CD4-positive, alpha-beta memory T cell (primary cell): ENCODE measurements at regions not wholly inside any gene's neighbourhood (a gene's known extent, or its start where the extent isn't known, plus 50 kb on each side); places are given as distances from the start of the nearest gene placed in this dataset.

Source experiments
- CTCF ChIA-PET: fragments of 350-600 bp; sonication (Branson Sonifier 250); formaldehyde crosslinking; loops from one replicate; lab custom pipeline; 2021; ENCODE audit warnings: inconsistent platforms; ENCODE audit not compliant: partially characterized antibody; lab: Charles Lee
- POLR2A ChIA-PET: fragments of 350-600 bp; sonication (Branson Sonifier 250); formaldehyde crosslinking; loops from one replicate; lab custom pipeline; 2021; ENCODE audit not compliant: partially characterized antibody; lab: Charles Lee
- DNase-seq, 5 donors: peaks; one replicate each; pipeline versions ENCODE4 v3.0.0 to v3.0.0-alpha.2; 2020 to 2022; ENCODE audit warnings: mixed read lengths in 1 of 5
- H3K27ac ChIP-seq: one replicate; pipeline ENCODE4 v1.7.0; 2013; ENCODE audit warnings: low read depth, low read length
- H3K27me3 ChIP-seq: 2 replicates; pipeline ENCODE4 v1.7.0; 2013; ENCODE audit warnings: mild to moderate bottlenecking, low read length, moderate library complexity; ENCODE audit not compliant: insufficient read depth
- H3K36me3 ChIP-seq: 2 replicates; pipeline ENCODE4 v1.7.0; 2013; ENCODE audit warnings: mild to moderate bottlenecking, low read length, moderate library complexity; ENCODE audit not compliant: insufficient read depth
- H3K4me1 ChIP-seq: 2 replicates; pipeline ENCODE4 v1.7.0; 2013; ENCODE audit warnings: mild to moderate bottlenecking, low read length, moderate library complexity; ENCODE audit not compliant: insufficient read depth
- H3K4me3 ChIP-seq, 2 donors: one replicate each; pipeline ENCODE4 v1.7.0; 2013; ENCODE audit warnings: low read length in 2 of 2, mild to moderate bottlenecking in 1 of 2
- H3K9me3 ChIP-seq, 2 donors: one replicate each; pipeline ENCODE4 v1.7.0; 2013; ENCODE audit warnings: low read length in 2 of 2, control low read depth in 1 of 2; ENCODE audit not compliant: control insufficient read depth in 1 of 2
- H3K27ac Mint-ChIP-seq, 7 donors: one replicate each; pipeline ENCODE4 v1.8.0; 2020 to 2021; ENCODE audit warnings: mixed read lengths in 7 of 7, mild to moderate bottlenecking in 6 of 7, inconsistent platforms in 3 of 7, moderate library complexity in 3 of 7
- H3K27me3 Mint-ChIP-seq, 2 donors: one replicate each; pipeline ENCODE4 v1.8.0; 2020 to 2021; ENCODE audit warnings: mixed read lengths in 2 of 2
- H3K36me3 Mint-ChIP-seq, 2 donors: one replicate each; pipeline ENCODE4 v1.8.0; 2020 to 2021; ENCODE audit warnings: mixed read lengths in 2 of 2, inconsistent platforms in 1 of 2, mild to moderate bottlenecking in 1 of 2
- H3K4me1 Mint-ChIP-seq, 4 donors: one replicate each; pipeline ENCODE4 v1.8.0; 2020 to 2021; ENCODE audit warnings: mixed read lengths in 4 of 4, mild to moderate bottlenecking in 1 of 4
- H3K4me3 Mint-ChIP-seq, 8 donors: one replicate each; pipeline ENCODE4 v1.8.0; 2020 to 2021; ENCODE audit warnings: mixed read lengths in 8 of 8, mild to moderate bottlenecking in 7 of 8, moderate library complexity in 6 of 8, inconsistent platforms in 3 of 8
- H3K9me3 Mint-ChIP-seq, 8 donors: one replicate each; pipeline ENCODE4 v1.8.0; 2020 to 2021; ENCODE audit warnings: mixed read lengths in 8 of 8, mild to moderate bottlenecking in 5 of 8, inconsistent platforms in 3 of 8, moderate library complexity in 1 of 8
- intact Hi-C: fragments of 100-400 bp; cut with micrococcal nuclease; formaldehyde crosslinking; loops from one replicate; pipeline ENCODE4 v1.15.1; 2023

- H3K27me3 Mint-ChIP-seq: peaks cover 0 to 2% of the 10 kb centered on the region in 2 donors
- intact Hi-C loops: no loop called here
- no peak overlapping the region for H3K27ac Mint-ChIP-seq
- DNase-seq: no peak
- Histone ChIP-seq H3K4me1 (no peaks in the 10 kb centered on the region), H3K27ac (no peak overlapping the region), H3K4me3 (no peak overlapping the region), H3K36me3 (no peaks in the 10 kb centered on the region), H3K9me3 (no peaks in the 10 kb centered on the region), H3K27me3 (no peaks in the 10 kb centered on the region)
- no peaks in the 10 kb centered on the region for H3K4me1 Mint-ChIP-seq
- POLR2A ChIA-PET: no interaction called here
- H3K9me3 Mint-ChIP-seq: no peaks in the 10 kb centered on the region
- no peak overlapping the region for H3K4me3 Mint-ChIP-seq
- CTCF ChIA-PET: no interaction called here
- no peaks in the 10 kb centered on the region for H3K36me3 Mint-ChIP-seq
These were observed 1462.3 kb downstream of the BRD1 start for GRCh38 chr22:48365386-48365785.

- H3K4me1 ChIP-seq: no peaks in the 10 kb centered on the region
- H3K4me3 Mint-ChIP-seq: no peak overlapping the region
- H3K36me3 Mint-ChIP-seq: no peaks in the 10 kb centered on the region
- no peak overlapping the region for H3K4me3 ChIP-seq
- intact Hi-C loops: no loop called here
- no peaks in the 10 kb centered on the region for H3K4me1 Mint-ChIP-seq
- no peaks in the 10 kb centered on the region for H3K27me3 ChIP-seq
- H3K9me3 Mint-ChIP-seq: no peaks in the 10 kb centered on the region
- no peaks in the 10 kb centered on the region for H3K27me3 Mint-ChIP-seq
- ChIA-PET CTCF (no interaction called here), POLR2A (no interaction called here)
- H3K9me3 ChIP-seq: no peaks in the 10 kb centered on the region
- H3K27ac Mint-ChIP-seq: no peak overlapping the region
- no peak overlapping the region for H3K27ac ChIP-seq
- no peaks in the 10 kb centered on the region for H3K36me3 ChIP-seq
- DNase-seq: no peak
These were observed 1464.8 kb downstream of the BRD1 start for GRCh38 chr22:48362721-48363404.

- Mint-ChIP-seq H3K4me3 (no peak overlapping the region), H3K4me1 (no peaks in the 10 kb centered on the region), H3K27ac (no peak overlapping the region), H3K36me3 (no peaks in the 10 kb centered on the region), H3K27me3 (peaks cover under 1 to 8% of the 10 kb centered on the region in 2 donors), H3K9me3 (peaks cover 0 to 3% (median 0%) of the 10 kb centered on the region in 8 donors)
- intact Hi-C loops: no loop called here
- H3K36me3 ChIP-seq: no peaks in the 10 kb centered on the region
- no peaks in the 10 kb centered on the region for H3K9me3 ChIP-seq
- no peak overlapping the region for H3K4me3 ChIP-seq
- no peaks in the 10 kb centered on the region for H3K27me3 ChIP-seq
- POLR2A ChIA-PET: no interaction called here
- CTCF ChIA-PET: no interaction called here
- DNase-seq: no peak
- no peak overlapping the region for H3K27ac ChIP-seq
- H3K4me1 ChIP-seq: no peaks in the 10 kb centered on the region
These were observed 1466.5 kb downstream of the BRD1 start for GRCh38 chr22:48361099-48361639.

GRCh38 chr22:48359613-48359965 lies 1468.1 kb downstream of the BRD1 start:
- Mint-ChIP-seq H3K9me3 (peaks cover 0 to 3% (median 0%) of the 10 kb centered on the region in 8 donors), H3K4me3 (no peak overlapping the region), H3K36me3 (no peaks in the 10 kb centered on the region), H3K27me3 (peaks cover 2 to 9% of the 10 kb centered on the region in 2 donors), H3K4me1 (no peaks in the 10 kb centered on the region), H3K27ac (no peak overlapping the region)
- Histone ChIP-seq H3K27ac (no peak overlapping the region), H3K4me3 (no peak overlapping the region), H3K27me3 (no peaks in the 10 kb centered on the region), H3K4me1 (no peaks in the 10 kb centered on the region), H3K36me3 (no peaks in the 10 kb centered on the region), H3K9me3 (no peaks in the 10 kb centered on the region)
- POLR2A ChIA-PET: no interaction called here
- no peak for DNase-seq
- intact Hi-C loops: no loop called here
- CTCF ChIA-PET: no interaction called here

DNA sequence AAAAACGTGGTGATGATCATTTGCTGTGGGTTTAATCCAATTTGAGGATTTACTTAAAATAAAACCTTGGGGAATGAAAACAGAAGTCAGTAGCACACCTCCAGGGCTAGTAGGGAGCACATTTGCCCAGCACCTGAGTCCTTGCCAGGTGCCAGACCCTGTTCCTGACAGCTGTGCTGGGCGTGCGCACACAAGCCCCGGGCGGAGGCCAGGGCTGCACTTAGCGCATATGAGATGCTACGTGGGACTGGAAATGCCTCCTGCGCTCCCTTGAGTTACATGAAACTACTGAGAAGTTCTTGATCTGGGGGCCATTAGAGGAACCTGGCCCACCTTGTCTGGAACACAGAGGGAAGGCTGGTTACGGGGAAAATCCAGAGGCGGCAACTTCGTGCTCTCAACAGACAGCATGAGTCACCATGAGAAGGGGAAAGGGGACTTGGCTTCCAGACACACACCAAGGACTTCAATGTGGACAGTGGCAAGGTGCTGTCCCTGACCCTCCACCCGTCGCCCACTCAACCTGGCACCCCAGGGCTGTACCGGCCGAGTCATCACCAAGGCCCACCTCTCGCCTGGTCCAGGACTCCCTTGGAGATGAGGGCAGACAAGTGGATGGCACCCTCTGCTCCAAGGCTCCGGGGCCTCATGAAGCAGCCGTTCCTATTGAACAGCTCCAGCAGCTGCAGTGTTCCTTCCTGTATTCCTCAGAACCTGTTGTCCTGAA lies 1468.6 kb downstream of the BRD1 start:
- Histone ChIP-seq H3K36me3 (no peaks in the 10 kb centered on the region), H3K9me3 (no peaks in the 10 kb centered on the region), H3K4me3 (no peak overlapping the region), H3K27ac (no peak overlapping the region), H3K27me3 (no peaks in the 10 kb centered on the region), H3K4me1 (no peaks in the 10 kb centered on the region)
- Mint-ChIP-seq H3K4me3 (no peak overlapping the region), H3K27me3 (peaks cover 2 to 9% of the 10 kb centered on the region in 2 donors), H3K27ac (no peak overlapping the region), H3K9me3 (peaks cover 0 to 3% (median 0%) of the 10 kb centered on the region in 8 donors), H3K4me1 (no peaks in the 10 kb centered on the region), H3K36me3 (no peaks in the 10 kb centered on the region)
- intact Hi-C loops: no loop called here
- ChIA-PET CTCF (no interaction called here), POLR2A (no interaction called here)
- no peak for DNase-seq

DNA sequence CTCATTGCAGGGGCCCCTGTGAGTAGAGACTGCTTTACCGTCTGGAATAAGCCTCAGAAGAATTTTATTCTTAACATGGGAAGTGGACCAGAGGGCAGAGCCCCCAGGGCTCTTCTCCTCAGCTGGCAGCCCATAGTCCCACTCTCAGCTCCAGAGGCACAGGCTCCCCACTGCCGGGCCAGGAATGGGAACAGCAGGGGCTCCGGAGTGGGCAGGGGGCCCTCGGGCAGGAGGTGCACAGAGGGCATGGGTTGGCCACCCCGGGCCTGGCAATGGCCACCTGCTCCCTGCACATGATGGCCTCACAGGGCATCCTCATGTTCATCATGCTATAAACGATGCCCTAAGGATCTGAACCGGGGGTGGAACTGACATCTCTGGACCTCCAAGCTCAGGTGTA lies 1469.7 kb downstream of the BRD1 start:
- Mint-ChIP-seq H3K4me1 (no peaks in the 10 kb centered on the region), H3K9me3 (peaks cover 0 to 3% (median 0%) of the 10 kb centered on the region in 8 donors), H3K27me3 (peaks cover 2 to 11% of the 10 kb centered on the region in 2 donors), H3K4me3 (no peak overlapping the region), H3K36me3 (no peaks in the 10 kb centered on the region), H3K27ac (no peak overlapping the region)
- intact Hi-C loops: no loop called here
- Histone ChIP-seq H3K4me1 (no peaks in the 10 kb centered on the region), H3K4me3 (no peak overlapping the region), H3K27ac (no peak overlapping the region), H3K9me3 (no peaks in the 10 kb centered on the region), H3K27me3 (no peaks in the 10 kb centered on the region), H3K36me3 (no peaks in the 10 kb centered on the region)
- no peak for DNase-seq
- ChIA-PET POLR2A (no interaction called here), CTCF (no interaction called here)

DNA sequence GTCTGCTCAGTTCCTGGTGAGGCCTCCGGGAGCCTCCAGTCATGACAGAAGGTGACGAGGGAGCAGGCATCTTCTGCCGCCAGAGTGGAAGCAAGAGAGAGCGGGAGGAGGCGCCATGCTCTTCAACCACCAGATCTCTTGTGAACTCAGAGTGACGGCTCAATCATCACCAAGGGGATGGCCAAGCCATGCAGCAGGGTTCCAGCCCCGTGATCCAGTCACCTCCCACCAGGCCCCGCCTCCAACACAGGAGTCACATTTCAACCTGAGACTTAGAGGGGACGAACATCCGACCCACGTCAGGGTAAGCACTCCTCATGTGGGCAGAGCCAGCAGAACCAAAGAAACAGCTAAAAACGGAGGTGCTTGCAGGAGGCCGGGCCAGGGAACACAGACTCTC lies 1470.5 kb downstream of the BRD1 start:
- H3K4me3 ChIP-seq: no peak overlapping the region
- no peak overlapping the region for H3K27ac ChIP-seq
- POLR2A ChIA-PET: no interaction called here
- H3K27me3 Mint-ChIP-seq: peaks cover 2 to 11% of the 10 kb centered on the region in 2 donors
- H3K27ac Mint-ChIP-seq: no peak overlapping the region
- H3K27me3 ChIP-seq: no peaks in the 10 kb centered on the region
- no peaks in the 10 kb centered on the region for H3K9me3 ChIP-seq
- H3K4me3 Mint-ChIP-seq: no peak overlapping the region
- no peak for DNase-seq
- H3K4me1 ChIP-seq: no peaks in the 10 kb centered on the region
- H3K9me3 Mint-ChIP-seq: peaks cover 0 to 3% (median 0%) of the 10 kb centered on the region in 8 donors
- H3K4me1 Mint-ChIP-seq: no peaks in the 10 kb centered on the region
- H3K36me3 Mint-ChIP-seq: no peaks in the 10 kb centered on the region
- H3K36me3 ChIP-seq: no peaks in the 10 kb centered on the region
- CTCF ChIA-PET: no interaction called here
- intact Hi-C loops: no loop called here
